ENCODE measurements at regions not wholly inside any gene's neighbourhood (a gene's known extent, or its start where the extent isn't known, plus 50 kb on each side); places are given as distances from the start of the nearest gene placed in this dataset.

DNA sequence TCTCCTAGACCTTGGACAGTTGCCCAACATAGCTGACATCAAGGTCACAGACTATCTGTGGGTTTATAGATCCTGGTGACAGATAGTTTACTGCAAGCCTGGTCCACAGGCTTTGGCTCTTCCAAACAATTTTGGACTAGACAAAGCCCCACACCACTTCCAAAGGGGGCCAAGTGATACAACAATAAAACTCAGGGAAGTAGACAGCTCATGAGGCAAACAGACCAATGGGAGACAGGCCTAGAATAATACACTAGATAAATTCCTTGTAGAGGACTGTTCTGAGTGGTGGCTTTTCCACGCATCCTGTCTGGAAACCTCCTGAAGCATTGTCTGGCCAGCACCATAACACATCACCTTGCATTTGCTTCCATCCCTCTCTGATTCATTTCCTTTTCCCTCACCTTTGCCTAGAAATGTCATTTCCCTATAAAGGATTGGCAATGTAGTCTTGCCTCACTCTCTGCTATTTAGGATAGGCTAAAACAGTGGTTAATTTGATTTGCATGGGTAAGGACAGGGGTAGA is 284.2 kb downstream of the POU4F1 start:
- no peak overlapping the region for H3K4me3 ChIP-seq (ENCODE audit: low read depth, low read length)
- TF ChIP-seq, protein P1, sequence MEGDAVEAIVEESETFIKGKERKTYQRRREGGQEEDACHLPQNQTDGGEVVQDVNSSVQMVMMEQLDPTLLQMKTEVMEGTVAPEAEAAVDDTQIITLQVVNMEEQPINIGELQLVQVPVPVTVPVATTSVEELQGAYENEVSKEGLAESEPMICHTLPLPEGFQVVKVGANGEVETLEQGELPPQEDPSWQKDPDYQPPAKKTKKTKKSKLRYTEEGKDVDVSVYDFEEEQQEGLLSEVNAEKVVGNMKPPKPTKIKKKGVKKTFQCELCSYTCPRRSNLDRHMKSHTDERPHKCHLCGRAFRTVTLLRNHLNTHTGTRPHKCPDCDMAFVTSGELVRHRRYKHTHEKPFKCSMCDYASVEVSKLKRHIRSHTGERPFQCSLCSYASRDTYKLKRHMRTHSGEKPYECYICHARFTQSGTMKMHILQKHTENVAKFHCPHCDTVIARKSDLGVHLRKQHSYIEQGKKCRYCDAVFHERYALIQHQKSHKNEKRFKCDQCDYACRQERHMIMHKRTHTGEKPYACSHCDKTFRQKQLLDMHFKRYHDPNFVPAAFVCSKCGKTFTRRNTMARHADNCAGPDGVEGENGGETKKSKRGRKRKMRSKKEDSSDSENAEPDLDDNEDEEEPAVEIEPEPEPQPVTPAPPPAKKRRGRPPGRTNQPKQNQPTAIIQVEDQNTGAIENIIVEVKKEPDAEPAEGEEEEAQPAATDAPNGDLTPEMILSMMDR (IDR thresholded peaks at IDR 0.05; ENCODE audit: low read depth, low read length) = no peak

DNA sequence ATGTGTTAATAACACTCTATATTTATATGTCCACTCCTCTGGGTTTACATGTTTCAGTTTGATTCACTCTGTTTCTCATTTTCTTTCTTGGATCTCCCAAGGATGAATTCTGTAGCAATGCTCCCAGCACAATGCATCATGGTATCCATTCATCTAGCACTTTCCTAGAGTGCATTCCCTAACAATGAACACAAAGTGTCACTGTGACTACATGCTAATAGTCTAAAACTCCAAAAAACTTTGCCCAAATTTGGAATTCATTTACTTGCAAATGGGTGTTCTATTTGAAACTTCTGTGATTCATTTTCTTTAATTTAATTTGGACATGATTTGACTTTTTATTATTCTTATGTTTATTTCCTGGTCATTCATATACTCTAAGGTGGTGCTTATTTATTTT is 286.3 kb downstream of the POU4F1 start:
- TF ChIP-seq, protein P1 (IDR thresholded peaks at IDR 0.05; ENCODE audit: low read depth, low read length) = no peak
- H3K4me3 ChIP-seq (ENCODE audit: low read depth, low read length) = no peak overlapping the region

- TF ChIP-seq, protein P1 (IDR thresholded peaks at IDR 0.05; ENCODE audit: low read depth, low read length) = no peak
- no peak overlapping the region for H3K4me3 ChIP-seq (ENCODE audit: low read depth, low read length)
Observed at GRCh38 chr13:78309497-78310180, 293.7 kb downstream of the POU4F1 start.

DNA sequence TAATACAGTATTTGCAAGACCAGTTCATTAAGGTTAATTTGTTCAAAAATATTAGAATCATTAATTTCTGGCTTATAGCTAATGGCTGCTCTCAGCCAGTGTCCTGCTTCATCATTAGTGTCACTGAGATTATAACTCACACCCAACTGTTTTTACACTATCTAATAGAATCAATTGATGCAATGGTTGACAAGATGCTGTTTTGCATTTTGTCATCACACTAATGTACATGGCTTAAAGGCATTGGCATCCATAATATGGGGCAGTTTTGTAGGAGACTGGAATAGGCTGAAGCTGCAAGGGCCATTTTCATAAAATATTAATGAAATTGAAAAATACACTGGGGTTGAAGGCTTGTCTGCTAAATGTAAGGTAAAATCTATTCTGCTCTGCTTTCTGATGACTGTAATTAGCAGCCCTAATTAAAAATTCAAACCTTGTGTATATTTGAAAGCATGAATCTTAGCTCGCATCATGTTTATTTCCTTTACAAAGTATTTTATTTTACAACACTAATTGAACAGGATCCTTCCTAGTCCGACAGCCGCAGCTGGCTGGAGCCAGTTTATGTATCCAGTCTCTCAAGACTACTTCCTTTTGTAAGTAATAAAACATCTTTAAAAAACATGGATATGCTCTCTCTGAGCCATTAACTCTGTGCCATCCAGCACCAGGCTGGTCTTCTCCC is 296.7 kb downstream of the POU4F1 start:
- TF ChIP-seq, protein P1 (IDR thresholded peaks at IDR 0.05; ENCODE audit: low read depth, low read length) = no peak
- H3K4me3 ChIP-seq (ENCODE audit: low read depth, low read length) = no peak overlapping the region

- H3K4me3 ChIP-seq (ENCODE audit: low read depth, low read length) = no peak overlapping the region
- TF ChIP-seq, protein P1 (IDR thresholded peaks at IDR 0.05; ENCODE audit: low read depth, low read length) = no peak
Observed at GRCh38 chr13:78305171-78305570, 298.2 kb downstream of the POU4F1 start.

DNA sequence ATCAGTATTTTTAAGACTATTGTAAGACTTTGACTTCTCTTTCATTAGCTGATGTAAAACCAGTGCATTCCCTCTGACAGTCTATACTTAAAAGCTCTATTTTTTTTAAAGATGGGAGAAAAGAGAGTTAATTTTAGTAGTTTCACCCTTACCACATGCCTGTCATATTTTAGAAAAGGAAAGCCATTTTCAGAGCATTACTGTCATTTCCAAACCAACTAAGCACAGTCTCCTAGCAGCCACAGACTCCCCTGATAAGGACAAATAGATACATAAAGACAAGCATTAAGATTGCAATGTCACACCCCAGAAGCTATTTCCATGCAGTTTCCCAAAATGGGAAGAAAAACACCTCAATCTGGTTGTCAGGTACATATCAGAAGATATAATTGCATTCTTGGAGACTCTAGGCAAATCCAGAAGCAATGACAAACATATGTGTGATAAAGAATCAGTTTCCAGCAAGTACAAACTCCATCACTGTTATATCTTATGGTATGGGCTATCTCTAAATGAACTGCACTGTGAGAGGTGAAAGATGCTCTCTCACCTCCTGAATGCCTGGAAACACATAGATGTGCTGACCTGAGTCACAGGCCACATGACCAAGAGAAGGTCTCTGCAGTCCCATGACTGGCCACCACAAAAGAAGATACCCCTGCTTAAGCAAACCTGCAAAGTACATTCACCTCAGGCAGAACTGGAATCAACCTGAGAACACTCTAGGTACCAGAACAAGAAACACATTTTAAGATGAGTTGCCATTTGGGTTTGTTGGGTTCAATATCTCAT is 303.3 kb downstream of the POU4F1 start:
- TF ChIP-seq, protein P1 (IDR thresholded peaks at IDR 0.05; ENCODE audit: low read depth, low read length) = no peak
- H3K4me3 ChIP-seq (ENCODE audit: low read depth, low read length) = no peak overlapping the region

Data from WI38 (cell line).